GM12872 (cell line): ENCODE measurements at regions not wholly inside any gene's neighbourhood (a gene's known extent, or its start where the extent isn't known, plus 50 kb on each side); places are given as distances from the start of the nearest gene placed in this dataset.

Experiments
- CTCF ChIP-seq: IDR thresholded peaks from 3 replicates; pipeline ENCODE4 v1.5.1; 2011; ENCODE audit warnings: low read depth, mild to moderate bottlenecking, low read length, moderate library complexity; ENCODE audit not compliant: insufficient read depth

- no peak for TF ChIP-seq CTCF
Observed at GRCh38 chr20:11195899-11196558, 522.2 kb upstream of the JAG1 start.

GRCh38 chr20:11197851-11198250, 524.1 kb upstream of the JAG1 start:
- TF ChIP-seq CTCF: no peak

- no peak for TF ChIP-seq CTCF
Observed at GRCh38 chr20:11200423-11200822, 526.6 kb upstream of the JAG1 start.

- TF ChIP-seq CTCF: peak; percentile 91
Observed at GRCh38 chr20:11204926-11205768, 531.3 kb upstream of the JAG1 start.

- TF ChIP-seq CTCF: no peak
Observed at GRCh38 chr20:11205769-11206362, 532.1 kb upstream of the JAG1 start.

- no peak for TF ChIP-seq CTCF
Observed at GRCh38 chr20:11207749-11208502, 534.1 kb upstream of the JAG1 start.

- no peak for TF ChIP-seq CTCF
Observed at GRCh38 chr20:11210611-11211010, 536.8 kb upstream of the JAG1 start.
